ENCODE measurements at regions not wholly inside any gene's neighbourhood (a gene's known extent, or its start where the extent isn't known, plus 50 kb on each side); places are given as distances from the start of the nearest gene placed in this dataset.

GRCh38 chr2:189367343-189367742, 73.9 kb upstream of the WDR75 start:
- TF ChIP-seq, protein P1, sequence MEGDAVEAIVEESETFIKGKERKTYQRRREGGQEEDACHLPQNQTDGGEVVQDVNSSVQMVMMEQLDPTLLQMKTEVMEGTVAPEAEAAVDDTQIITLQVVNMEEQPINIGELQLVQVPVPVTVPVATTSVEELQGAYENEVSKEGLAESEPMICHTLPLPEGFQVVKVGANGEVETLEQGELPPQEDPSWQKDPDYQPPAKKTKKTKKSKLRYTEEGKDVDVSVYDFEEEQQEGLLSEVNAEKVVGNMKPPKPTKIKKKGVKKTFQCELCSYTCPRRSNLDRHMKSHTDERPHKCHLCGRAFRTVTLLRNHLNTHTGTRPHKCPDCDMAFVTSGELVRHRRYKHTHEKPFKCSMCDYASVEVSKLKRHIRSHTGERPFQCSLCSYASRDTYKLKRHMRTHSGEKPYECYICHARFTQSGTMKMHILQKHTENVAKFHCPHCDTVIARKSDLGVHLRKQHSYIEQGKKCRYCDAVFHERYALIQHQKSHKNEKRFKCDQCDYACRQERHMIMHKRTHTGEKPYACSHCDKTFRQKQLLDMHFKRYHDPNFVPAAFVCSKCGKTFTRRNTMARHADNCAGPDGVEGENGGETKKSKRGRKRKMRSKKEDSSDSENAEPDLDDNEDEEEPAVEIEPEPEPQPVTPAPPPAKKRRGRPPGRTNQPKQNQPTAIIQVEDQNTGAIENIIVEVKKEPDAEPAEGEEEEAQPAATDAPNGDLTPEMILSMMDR (conservative IDR thresholded peaks at IDR 0.05; ENCODE audit: control insufficient read depth, insufficient read depth, low read depth, low read length), result no peak
- DNase-seq (ENCODE audit: low read depth), result no peak
- H3K4me3 ChIP-seq (ENCODE audit: control insufficient read depth, low read depth, low read length), result no peak overlapping the region

DNA sequence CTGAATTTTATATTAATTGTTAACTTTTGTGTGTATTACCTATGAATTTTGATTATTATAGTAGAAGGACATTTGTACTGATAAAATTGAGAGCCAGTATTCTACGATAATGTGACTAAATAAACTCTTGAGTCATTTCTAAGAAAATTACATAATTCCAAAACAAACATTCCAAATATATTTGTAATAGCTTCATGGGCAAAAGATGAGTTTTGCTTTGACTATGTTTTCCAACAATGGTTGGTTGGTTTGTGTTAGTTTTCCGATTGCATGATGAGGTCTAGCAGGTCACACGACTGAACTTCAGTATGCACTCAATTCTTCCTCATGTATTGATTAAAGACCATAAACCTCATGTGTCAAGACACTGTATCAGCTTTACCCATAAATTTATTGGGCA, 71.7 kb upstream of the WDR75 start:
- TF ChIP-seq, protein P1 (conservative IDR thresholded peaks at IDR 0.05; ENCODE audit: control insufficient read depth, insufficient read depth, low read depth, low read length), result no peak
- peak; percentile 78 for DNase-seq (ENCODE audit: low read depth)
- no peak overlapping the region for H3K4me3 ChIP-seq (ENCODE audit: control insufficient read depth, low read depth, low read length)

DNA sequence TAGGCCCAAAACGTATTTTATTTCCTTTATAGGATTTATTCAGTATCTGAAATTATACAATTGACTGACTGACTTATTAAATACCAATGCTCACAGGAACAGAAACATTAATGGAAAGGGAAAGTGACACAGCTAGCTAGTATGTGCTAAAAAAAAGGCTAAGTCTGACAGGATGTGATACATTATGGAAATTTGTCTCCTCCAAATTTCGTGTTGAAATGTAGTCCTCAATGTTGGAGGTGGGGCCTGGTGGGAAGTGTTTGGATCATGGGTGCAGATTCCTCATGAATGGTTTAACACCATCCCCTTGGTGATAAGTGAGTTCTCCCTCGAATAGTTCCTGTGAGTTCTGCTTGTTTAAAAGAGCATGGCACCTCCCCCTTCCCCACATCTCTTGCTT, 70.6 kb upstream of the WDR75 start:
- H3K4me3 ChIP-seq (ENCODE audit: control insufficient read depth, low read depth, low read length), result no peak overlapping the region
- peak; percentile 64 for DNase-seq (ENCODE audit: low read depth)
- TF ChIP-seq, protein P1 (conservative IDR thresholded peaks at IDR 0.05; ENCODE audit: control insufficient read depth, insufficient read depth, low read depth, low read length), result no peak

DNA sequence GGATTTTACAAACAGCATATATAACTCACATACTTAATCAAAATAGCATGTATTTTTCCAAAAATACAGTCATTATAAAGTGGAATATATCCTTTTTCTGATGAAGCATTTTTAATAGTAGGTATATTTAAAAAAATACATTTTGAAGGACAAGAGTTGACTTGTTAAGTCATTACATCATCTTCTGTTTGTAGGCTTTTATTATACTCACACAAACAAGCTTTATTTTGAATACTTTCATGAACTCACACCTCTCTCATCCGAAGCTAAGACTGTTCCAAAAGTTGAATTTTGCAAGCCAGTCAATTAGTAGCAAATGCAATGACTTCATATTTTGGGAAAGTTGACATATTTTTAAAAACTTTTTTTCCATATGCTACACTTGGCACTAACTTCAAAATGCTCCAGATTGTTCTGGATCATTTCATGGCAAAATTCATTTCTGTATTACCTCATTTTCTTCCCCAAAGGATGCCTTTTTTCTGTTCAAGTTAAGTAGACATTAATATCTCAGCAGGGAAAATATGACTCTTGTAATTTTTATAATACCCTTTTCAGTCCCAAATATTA, 68.5 kb upstream of the WDR75 start:
- H3K4me3 ChIP-seq (ENCODE audit: control insufficient read depth, low read depth, low read length), result no peak overlapping the region
- no peak for DNase-seq (ENCODE audit: low read depth)
- TF ChIP-seq, protein P1 (conservative IDR thresholded peaks at IDR 0.05; ENCODE audit: control insufficient read depth, insufficient read depth, low read depth, low read length), result no peak

GRCh38 chr2:189374481-189374880, 66.8 kb upstream of the WDR75 start:
- no peak for DNase-seq (ENCODE audit: low read depth)
- no peak overlapping the region for H3K4me3 ChIP-seq (ENCODE audit: control insufficient read depth, low read depth, low read length)
- TF ChIP-seq, protein P1 (conservative IDR thresholded peaks at IDR 0.05; ENCODE audit: control insufficient read depth, insufficient read depth, low read depth, low read length), result no peak

- TF ChIP-seq, protein P1 (conservative IDR thresholded peaks at IDR 0.05; ENCODE audit: control insufficient read depth, insufficient read depth, low read depth, low read length), result no peak
- H3K4me3 ChIP-seq (ENCODE audit: control insufficient read depth, low read depth, low read length), result no peak overlapping the region
- DNase-seq (ENCODE audit: low read depth), result no peak
Observed at GRCh38 chr2:189375842-189376241, 65.4 kb upstream of the WDR75 start.

DNA sequence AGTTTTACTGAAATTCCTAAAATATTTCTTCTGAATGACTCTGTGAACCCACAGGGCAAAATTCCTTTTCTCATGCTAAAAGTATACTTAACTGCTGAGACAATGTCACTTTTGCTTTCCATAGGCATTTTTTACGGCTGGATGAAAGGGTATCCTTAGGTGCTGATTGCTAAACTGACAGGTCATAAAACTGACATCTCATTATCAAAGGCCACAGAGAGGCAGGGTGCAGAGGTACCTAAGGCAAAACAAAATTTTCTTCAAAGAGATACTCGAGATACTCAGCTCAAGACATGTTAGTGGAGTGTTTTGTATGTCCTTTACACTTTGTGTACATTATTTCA, 62.0 kb upstream of the WDR75 start:
- H3K4me3 ChIP-seq (ENCODE audit: control insufficient read depth, low read depth, low read length), result no peak overlapping the region
- no peak for DNase-seq (ENCODE audit: low read depth)
- TF ChIP-seq, protein P1 (conservative IDR thresholded peaks at IDR 0.05; ENCODE audit: control insufficient read depth, insufficient read depth, low read depth, low read length), result no peak

Data from fibroblast of mammary gland (primary cell).